IPS-18a (cell line): ENCODE measurements at regions not wholly inside any gene's neighbourhood (a gene's known extent, or its start where the extent isn't known, plus 50 kb on each side); places are given as distances from the start of the nearest gene placed in this dataset.
"Not testable (repeated sequence)": the region's sequence is repeated elsewhere in the genome, so short reads cannot be mapped to it uniquely, and the experiment has no call there.

Experiments
- H3K27ac ChIP-seq: one replicate; pipeline ENCODE4 v1.5.1; 2013; ENCODE audit warnings: low read length
- H3K27me3 ChIP-seq: one replicate; pipeline ENCODE4 v1.6.1; 2013; ENCODE audit warnings: mild to moderate bottlenecking, low read length; ENCODE audit not compliant: control insufficient read depth, insufficient read depth
- H3K36me3 ChIP-seq: one replicate; pipeline ENCODE4 v1.6.1; 2013; ENCODE audit warnings: low read depth, low read length; ENCODE audit not compliant: control insufficient read depth
- H3K4me1 ChIP-seq: one replicate; pipeline ENCODE4 v1.6.1; 2013; ENCODE audit warnings: low read depth, low read length; ENCODE audit not compliant: control insufficient read depth
- H3K4me3 ChIP-seq: one replicate; pipeline ENCODE4 v1.5.1; 2013; ENCODE audit warnings: low read length
- H3K9ac ChIP-seq: one replicate; pipeline ENCODE4 v1.6.1; 2013; ENCODE audit warnings: mild to moderate bottlenecking, low read length, moderate library complexity
- H3K9me3 ChIP-seq: one replicate; pipeline ENCODE4 v1.6.1; 2013; ENCODE audit warnings: low read depth, low read length; ENCODE audit not compliant: control insufficient read depth

DNA sequence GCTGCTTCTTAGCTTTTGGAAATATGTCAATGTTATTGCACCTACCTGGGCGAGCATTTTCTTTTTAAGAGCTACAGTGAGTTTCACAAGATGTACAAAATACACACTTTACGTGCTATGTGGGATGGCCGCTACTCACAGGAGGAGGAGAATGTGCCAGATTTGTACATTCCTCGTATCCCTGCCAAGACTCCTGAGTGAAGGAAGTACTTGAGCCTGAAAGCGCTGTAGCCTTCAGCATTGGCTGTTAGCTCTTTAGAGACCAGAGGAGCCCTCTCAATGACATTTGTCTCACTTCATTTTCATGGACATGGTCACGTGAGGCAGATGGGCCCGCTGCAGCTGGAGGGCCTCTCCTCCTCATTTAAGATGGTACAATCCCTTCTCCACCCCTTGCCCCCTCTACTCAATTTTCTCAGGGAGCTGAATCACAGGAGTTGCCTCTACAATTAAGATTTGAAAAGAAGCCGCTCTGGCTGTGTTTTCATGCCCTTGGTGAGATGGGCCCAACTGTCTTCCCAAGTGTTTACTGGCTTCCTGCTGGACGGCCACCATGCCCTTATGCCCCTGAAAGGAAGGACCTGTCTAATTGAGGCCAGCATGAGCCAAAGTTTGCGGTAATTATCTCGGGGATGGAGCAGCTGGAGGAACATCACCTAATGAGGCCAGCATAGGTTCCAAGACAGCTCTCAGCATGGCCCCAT is 442.6 kb downstream of the PRDM2 start:
- no peak overlapping the region for H3K4me3 ChIP-seq
- no peaks in the 10 kb centered on the region for H3K27me3 ChIP-seq
- no peak overlapping the region for H3K9ac ChIP-seq
- H3K4me1 ChIP-seq = no peaks in the 10 kb centered on the region
- H3K9me3 ChIP-seq = no peaks in the 10 kb centered on the region
- no peaks in the 10 kb centered on the region for H3K36me3 ChIP-seq
- no peak overlapping the region for H3K27ac ChIP-seq

DNA sequence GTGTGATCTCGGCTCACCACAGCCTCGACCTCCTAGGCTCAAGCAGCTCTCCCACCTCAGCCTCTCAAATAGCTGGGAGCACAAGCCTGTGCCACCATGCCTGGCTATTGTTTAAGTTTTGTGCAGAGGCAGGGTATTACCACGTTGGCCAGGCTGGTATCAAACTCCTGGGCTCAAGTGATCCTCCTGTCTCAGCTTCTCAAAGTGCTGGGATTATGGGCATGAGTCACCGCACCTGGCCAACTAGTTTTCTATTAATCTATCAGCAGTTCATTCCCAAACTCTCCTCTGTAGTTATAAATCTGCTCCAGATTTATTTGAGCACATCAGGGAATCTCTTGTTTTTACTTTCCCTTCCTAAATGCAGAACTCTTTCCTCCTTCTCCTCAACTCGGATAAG is 443.8 kb downstream of the PRDM2 start:
- Histone ChIP-seq H3K9ac (no peak overlapping the region), H3K4me3 (no peak overlapping the region), H3K4me1 (no peaks in the 10 kb centered on the region), H3K27ac (no peak overlapping the region), H3K9me3 (no peaks in the 10 kb centered on the region), H3K27me3 (no peaks in the 10 kb centered on the region), H3K36me3 (no peaks in the 10 kb centered on the region)

DNA sequence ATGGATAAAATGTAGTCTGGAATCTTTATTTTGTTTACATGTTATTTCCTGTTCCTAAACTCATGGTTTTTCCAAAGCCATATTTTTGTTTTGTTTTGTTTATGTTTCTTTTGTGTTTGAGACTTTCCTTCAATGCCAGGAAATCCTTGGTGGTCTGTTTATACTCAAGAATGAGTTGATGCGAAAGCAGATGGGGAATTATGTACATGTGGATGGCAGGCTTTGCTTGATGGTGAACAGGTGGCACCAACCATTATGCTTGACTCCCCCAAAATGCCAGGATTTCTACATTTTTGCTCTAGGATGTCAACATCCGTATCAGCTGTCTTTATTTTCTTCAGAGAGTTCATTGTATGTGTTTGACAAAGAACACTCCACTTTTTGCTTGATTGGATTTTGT is 448.5 kb downstream of the PRDM2 start:
- H3K36me3 ChIP-seq = no peaks in the 10 kb centered on the region
- no peaks in the 10 kb centered on the region for H3K27me3 ChIP-seq
- H3K9ac ChIP-seq = no peak overlapping the region
- no peaks in the 10 kb centered on the region for H3K4me1 ChIP-seq
- H3K9me3 ChIP-seq = no peaks in the 10 kb centered on the region
- H3K4me3 ChIP-seq = no peak overlapping the region
- H3K27ac ChIP-seq = no peak overlapping the region

DNA sequence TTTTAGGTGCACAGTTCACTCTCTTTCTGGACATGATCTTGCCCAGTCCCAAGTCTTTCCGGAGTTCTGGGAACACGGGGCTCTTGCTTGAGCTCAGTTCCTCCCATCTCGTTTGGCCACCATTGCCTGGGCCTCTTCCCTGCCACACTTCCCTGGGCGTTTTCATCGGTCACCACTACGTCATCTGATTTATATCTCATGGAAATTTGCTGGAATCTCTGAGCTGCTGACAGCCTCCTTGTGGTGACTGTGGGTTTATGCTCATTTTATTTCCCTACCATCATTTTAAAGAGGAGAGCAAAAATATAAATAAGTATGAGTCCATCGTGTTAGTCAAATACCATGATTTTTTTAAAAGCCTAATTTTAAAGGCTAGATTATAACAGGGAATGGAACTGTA is 449.1 kb upstream of the KAZN start:
- Histone ChIP-seq H3K4me1 (no peaks in the 10 kb centered on the region), H3K4me3 (no peak overlapping the region), H3K36me3 (no peaks in the 10 kb centered on the region), H3K9ac (no peak overlapping the region), H3K27ac (no peak overlapping the region), H3K27me3 (no peaks in the 10 kb centered on the region), H3K9me3 (no peaks in the 10 kb centered on the region)

DNA sequence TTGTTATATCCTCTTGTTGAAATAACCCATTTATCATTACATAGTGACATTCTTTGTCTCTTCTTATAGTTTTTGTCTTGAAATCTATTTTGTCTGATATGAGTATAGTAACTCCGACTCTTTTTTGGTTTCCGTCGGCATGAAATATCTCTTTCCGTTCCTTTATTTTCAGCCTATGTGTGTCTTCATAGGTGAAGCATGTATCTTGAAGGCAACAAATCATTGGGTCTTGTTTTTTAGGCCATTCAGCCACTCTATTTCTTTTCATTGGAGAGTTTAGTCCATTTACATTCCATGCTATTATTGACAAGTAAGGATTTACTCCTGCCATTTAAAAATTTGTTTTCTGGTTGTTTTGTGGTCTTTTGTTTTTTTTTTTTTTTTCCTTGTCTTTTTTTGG is 441.9 kb upstream of the KAZN start:
- Histone ChIP-seq H3K27ac (no peak overlapping the region), H3K4me1 (no peaks in the 10 kb centered on the region), H3K9me3 (no peaks in the 10 kb centered on the region)

DNA sequence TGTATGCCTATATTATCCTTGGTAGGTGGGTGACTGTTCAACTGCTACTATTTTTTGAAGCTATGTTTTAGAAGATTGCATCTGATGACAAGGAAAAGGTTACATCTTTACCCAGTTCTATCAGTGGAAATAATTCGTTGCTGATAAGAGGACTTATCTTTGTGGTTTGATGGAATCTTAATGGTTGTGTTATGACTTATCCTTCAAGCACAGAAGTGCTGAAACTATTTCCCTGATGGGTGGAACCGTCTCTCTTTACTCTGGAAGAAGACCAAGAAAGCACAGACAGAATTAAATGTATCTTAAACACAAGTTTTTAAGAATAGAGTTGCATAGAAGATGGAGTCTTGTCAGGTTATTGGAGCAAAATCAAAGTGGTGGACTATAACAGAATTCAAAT is 437.7 kb upstream of the KAZN start:
- Histone ChIP-seq H3K36me3 (no peaks in the 10 kb centered on the region), H3K9me3 (no peaks in the 10 kb centered on the region), H3K4me1 (peaks cover 6% of the 10 kb centered on the region), H3K4me3 (no peak overlapping the region), H3K9ac (no peak overlapping the region), H3K27ac (no peak overlapping the region), H3K27me3 (no peaks in the 10 kb centered on the region)

More for the DNA sequence above, 441.9 kb upstream of the KAZN start:
- Histone ChIP-seq H3K36me3 (no peaks in the 10 kb centered on the region), H3K4me3 (no peak overlapping the region), H3K9ac (no peak overlapping the region), H3K27me3 (no peaks in the 10 kb centered on the region)

DNA sequence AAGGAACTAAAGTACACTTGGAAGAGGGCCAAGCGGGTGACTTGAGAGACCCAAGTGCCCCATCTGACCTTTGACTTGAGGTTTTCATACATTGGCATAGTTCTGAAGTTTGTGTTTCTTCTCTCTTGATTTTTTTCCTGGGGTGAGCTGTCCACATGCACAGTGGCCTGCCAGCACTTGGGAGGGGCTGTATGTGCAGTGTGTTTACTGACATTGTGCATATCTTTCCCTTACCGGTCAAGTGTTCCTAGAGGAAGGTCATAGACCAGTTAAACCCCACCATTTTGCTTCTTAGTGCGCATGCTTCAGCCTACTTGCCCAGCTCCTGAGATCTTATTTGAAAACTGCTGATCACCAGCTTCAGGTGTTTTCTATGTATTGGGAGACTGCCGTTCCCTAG is 435.2 kb upstream of the KAZN start:
- Histone ChIP-seq H3K36me3 (no peaks in the 10 kb centered on the region), H3K27me3 (no peaks in the 10 kb centered on the region), H3K4me1 (peaks cover 6% of the 10 kb centered on the region), H3K4me3 (no peak overlapping the region), H3K9me3 (no peaks in the 10 kb centered on the region), H3K9ac (no peak overlapping the region), H3K27ac (no peak overlapping the region)

DNA sequence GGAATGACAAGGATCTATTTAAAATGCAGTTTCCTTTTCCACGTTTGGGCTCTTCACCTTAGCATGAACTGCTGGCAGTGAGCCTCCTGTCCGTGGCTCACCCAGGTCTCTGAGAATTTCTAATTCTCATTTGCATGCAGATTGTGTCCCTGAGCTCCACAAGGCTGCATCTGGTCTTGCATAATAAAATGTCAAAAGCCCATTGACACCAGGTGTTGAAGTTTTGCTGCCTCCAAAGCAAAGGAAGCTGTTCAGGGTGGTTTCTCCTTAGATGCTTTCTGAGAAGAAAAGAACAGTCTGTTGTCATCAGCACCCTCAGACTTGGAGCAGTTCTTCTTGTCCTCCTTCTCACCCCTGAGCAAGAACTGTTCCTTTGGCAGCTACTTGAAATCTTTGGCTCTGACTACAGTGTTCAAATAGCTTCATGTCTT is 433.1 kb upstream of the KAZN start:
- no peaks in the 10 kb centered on the region for H3K27me3 ChIP-seq
- H3K36me3 ChIP-seq = no peaks in the 10 kb centered on the region
- H3K9ac ChIP-seq = no peak overlapping the region
- peaks cover 6% of the 10 kb centered on the region for H3K4me1 ChIP-seq
- no peak overlapping the region for H3K27ac ChIP-seq
- H3K9me3 ChIP-seq = no peaks in the 10 kb centered on the region
- no peak overlapping the region for H3K4me3 ChIP-seq

DNA sequence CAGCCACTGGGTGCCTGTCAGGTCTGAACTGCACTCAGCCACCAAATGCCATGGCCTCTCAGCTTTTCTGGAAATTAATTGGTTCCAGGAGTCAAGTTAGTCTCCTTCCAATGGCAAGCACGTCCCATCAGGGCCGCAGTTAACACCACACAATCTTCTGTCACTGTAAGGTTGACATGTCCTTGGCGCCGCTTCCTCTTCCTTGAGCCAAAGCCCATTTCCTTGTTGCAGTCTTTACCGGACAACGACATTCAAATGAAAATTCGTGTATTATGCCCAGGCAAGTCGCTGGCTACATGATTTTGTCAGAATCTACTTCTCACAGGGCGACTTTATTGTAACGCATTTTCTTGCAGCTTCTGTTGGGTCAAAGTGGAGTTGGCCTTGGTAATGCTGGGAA is 430.6 kb upstream of the KAZN start:
- no peaks in the 10 kb centered on the region for H3K36me3 ChIP-seq
- no peak overlapping the region for H3K9ac ChIP-seq
- H3K27ac ChIP-seq = no peak overlapping the region
- H3K9me3 ChIP-seq = no peaks in the 10 kb centered on the region
- H3K4me1 ChIP-seq = peaks cover 6% of the 10 kb centered on the region
- H3K27me3 ChIP-seq = no peaks in the 10 kb centered on the region
- H3K4me3 ChIP-seq = no peak overlapping the region

DNA sequence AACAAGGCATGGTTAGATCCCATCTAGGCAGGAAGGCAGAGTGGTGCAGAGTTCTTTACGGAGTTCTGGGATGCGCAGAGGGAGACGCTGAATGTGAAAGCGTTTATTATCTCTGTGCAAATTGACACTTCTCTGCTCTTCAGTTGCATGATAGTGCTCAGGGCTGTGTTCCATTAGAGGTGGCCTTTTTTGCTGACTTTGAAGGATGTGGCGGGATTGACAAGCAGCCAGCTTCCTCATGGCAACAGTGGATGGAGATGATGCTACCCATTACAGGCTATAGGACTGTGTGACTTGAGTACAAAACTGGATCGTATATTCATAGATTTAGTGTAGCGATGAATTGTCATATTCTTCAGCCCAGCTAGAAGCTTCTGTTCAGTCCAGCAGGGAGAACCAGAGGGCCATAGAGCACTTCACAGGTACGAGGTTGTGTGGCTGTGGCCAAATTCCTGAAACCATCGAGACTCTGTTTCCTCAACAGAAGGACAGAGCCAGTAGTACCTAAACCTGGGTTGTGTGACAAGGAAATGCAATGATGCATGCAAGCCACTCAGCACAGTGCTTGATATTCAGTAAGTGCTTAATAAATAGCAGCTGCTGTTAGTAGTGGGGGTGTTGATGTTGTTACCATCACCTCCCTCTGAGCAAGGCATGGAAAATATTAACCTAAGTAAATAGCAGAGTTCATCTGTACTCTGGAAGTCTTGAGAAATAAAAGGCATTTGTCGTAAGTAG is 430.0 kb upstream of the KAZN start:
- no peak overlapping the region for H3K27ac ChIP-seq
- H3K9me3 ChIP-seq = no peaks in the 10 kb centered on the region
- no peak overlapping the region for H3K9ac ChIP-seq

DNA sequence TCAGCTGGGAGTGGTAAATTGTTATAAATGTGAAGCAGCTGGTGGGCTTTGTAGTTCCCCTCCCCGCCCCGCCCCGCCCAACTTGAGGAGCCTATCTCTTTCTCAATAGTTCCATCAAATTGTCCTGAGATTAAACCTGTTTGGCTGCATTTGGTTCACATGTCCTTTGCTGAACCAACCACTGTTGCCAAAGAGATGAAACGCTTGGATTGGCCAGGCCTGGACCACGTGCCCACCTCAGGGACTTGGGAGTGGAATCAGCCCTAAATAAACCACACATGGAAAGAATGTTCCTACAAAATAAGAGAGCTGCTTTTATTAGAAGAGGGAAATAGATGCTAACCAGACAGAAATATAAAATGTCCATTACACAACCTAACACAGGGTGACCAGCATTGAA is 424.9 kb upstream of the KAZN start:
- Histone ChIP-seq H3K27ac (no peak overlapping the region), H3K4me3 (no peak overlapping the region), H3K9ac (no peak overlapping the region), H3K4me1 (peaks cover 7% of the 10 kb centered on the region), H3K36me3 (no peaks in the 10 kb centered on the region), H3K27me3 (no peaks in the 10 kb centered on the region), H3K9me3 (no peaks in the 10 kb centered on the region)

More for the DNA sequence above, 430.0 kb upstream of the KAZN start:
- H3K36me3 ChIP-seq = no peaks in the 10 kb centered on the region
- peaks cover 6% of the 10 kb centered on the region for H3K4me1 ChIP-seq
- no peaks in the 10 kb centered on the region for H3K27me3 ChIP-seq
- no peak overlapping the region for H3K4me3 ChIP-seq

DNA sequence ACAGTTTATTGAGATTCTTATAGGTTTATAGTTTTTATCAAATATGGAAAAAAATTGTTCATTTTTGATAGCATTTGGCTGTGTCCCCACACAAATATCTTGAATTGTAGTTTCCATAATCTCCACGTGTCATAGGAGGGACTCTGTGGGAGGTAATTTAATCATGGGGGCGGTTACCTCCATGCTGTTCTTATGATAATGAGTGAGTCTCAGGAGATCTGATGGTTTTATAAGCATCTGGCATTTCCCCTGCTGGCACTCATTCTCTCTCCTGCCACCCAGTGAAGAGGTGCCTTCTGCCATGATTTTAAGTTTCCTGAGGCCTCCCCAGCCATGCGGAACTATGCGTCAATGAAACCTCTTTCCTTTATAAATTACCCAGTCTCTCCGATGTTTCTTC is 420.6 kb upstream of the KAZN start:
- not testable (repeated sequence) for H3K9me3 ChIP-seq, H3K27ac ChIP-seq, H3K4me3 ChIP-seq, H3K36me3 ChIP-seq, H3K9ac ChIP-seq, H3K27me3 ChIP-seq
- H3K4me1 ChIP-seq = peaks cover 29% of the 10 kb centered on the region
